Panc1 (cell line): ENCODE measurements at regions not wholly inside any gene's neighbourhood (a gene's known extent, or its start where the extent isn't known, plus 50 kb on each side); places are given as distances from the start of the nearest gene placed in this dataset.

ENCODE experiments used
- ATAC-seq: fragments of 200-7000 bp; cut with Tn5 transposase; 2 replicates; pipeline ENCODE4 v1.9.1; 2020; ENCODE audit warnings: mild to moderate bottlenecking, moderate library complexity
- BruUV-seq: library from RNA; stranded (reverse); fragments of 400-500 nt; replicated peaks from 2 replicates; lab custom pipeline; 2021; lab: Mats Ljungman, UMichigan
- CTCF ChIA-PET: fragments of 300-600 bp; sonication (Branson Sonifier 250); formaldehyde crosslinking; loops from one replicate; lab custom pipeline; 2022; ENCODE audit warnings: antibody characterized with exemption; lab: Charles Lee
- POLR2A ChIA-PET: fragments of 300-600 bp; sonication (Branson Sonifier 250); formaldehyde crosslinking; loops from one replicate; lab custom pipeline; 2022; ENCODE audit warnings: antibody characterized with exemption; lab: Charles Lee
- DNase-seq: peaks from one replicate; pipeline ENCODE4 v3.0.0-alpha.2; 2010; ENCODE audit warnings: low read depth, low spot score
- H3K27ac ChIP-seq: 2 replicates; pipeline ENCODE4 v1.5.1; 2011; ENCODE audit warnings: mild to moderate bottlenecking, low read length, inconsistent platforms
- H3K27me3 ChIP-seq: fragments of 200-500 bp; sonication (Bioruptor generic); 2 replicates; pipeline ENCODE4 v1.6.0; 2014; ENCODE audit warnings: low read length, inconsistent platforms; ENCODE audit not compliant: control insufficient read depth, insufficient read depth
- H3K36me3 ChIP-seq: fragments of 200-500 bp; sonication (Bioruptor generic); 2 replicates; pipeline ENCODE4 v1.5.1; 2014; ENCODE audit warnings: inconsistent platforms, mild to moderate bottlenecking, low read length, moderate library complexity; ENCODE audit not compliant: control insufficient read depth, insufficient read depth
- H3K4me1 ChIP-seq: 2 replicates; pipeline ENCODE4 v1.5.1; 2011; ENCODE audit warnings: inconsistent platforms, mild to moderate bottlenecking, low read length, moderate library complexity; ENCODE audit not compliant: control insufficient read depth, insufficient read depth
- H3K4me3 ChIP-seq, 2 experiments: 2 replicates each; pipeline ENCODE4 v1.5.1; 2011 to 2012; ENCODE audit warnings: low read depth in 2 of 2, low read length in 2 of 2, mild to moderate bottlenecking in 2 of 2, inconsistent platforms in 1 of 2, moderate library complexity in 1 of 2
- H3K9me3 ChIP-seq: fragments of 200-500 bp; sonication (Bioruptor generic); 2 replicates; pipeline ENCODE4 v1.5.1; 2014; ENCODE audit warnings: low read depth, mild to moderate bottlenecking, inconsistent platforms, low read length, moderate library complexity; ENCODE audit not compliant: control insufficient read depth, insufficient read depth
- CTCF ChIP-seq: fragments of 450-650 bp; IDR thresholded peaks from 2 replicates; pipeline ENCODE4 v1.5.1; 2017; ENCODE audit warnings: mild to moderate bottlenecking
- POLR2AphosphoS5 ChIP-seq: IDR thresholded peaks from 2 replicates; pipeline ENCODE4 v1.6.1; 2012; ENCODE audit warnings: mild to moderate bottlenecking, low read depth, low read length, moderate library complexity
- SIN3A ChIP-seq: IDR thresholded peaks from 2 replicates; pipeline ENCODE4 v1.6.1; 2012; ENCODE audit warnings: low read depth, mild to moderate bottlenecking, low read length, moderate library complexity, borderline replicate concordance; ENCODE audit not compliant: insufficient read depth
- TCF7L2 ChIP-seq: IDR thresholded peaks from 2 replicates; pipeline ENCODE4 v1.6.1; 2011; ENCODE audit warnings: mild to moderate bottlenecking, low read depth, low read length, inconsistent platforms
- in situ Hi-C: cut with HindIII; loops from 2 replicates; pipeline ENCODE4 v1.10.0; 2016; ENCODE audit warnings: low sequenced_read_pairs, low pct_unique_long_range_greater_than_20kb
- intact Hi-C: fragments of 100-400 bp; cut with micrococcal nuclease; formaldehyde crosslinking; loops from one replicate; pipeline ENCODE4 v1.10.0; 2022; ENCODE audit not compliant: unreplicated experiment
- TF ChIP-seq, protein P1 (sequence below), 2 experiments: IDR thresholded peaks; 2 replicates each; pipeline ENCODE4 v1.6.1; 2011 to 2012; ENCODE audit warnings: low read depth in 2 of 2, control low read depth in 1 of 2, low read length in 1 of 2, mild to moderate bottlenecking in 1 of 2, moderate library complexity in 1 of 2; ENCODE audit not compliant: insufficient read depth in 1 of 2

DNA sequence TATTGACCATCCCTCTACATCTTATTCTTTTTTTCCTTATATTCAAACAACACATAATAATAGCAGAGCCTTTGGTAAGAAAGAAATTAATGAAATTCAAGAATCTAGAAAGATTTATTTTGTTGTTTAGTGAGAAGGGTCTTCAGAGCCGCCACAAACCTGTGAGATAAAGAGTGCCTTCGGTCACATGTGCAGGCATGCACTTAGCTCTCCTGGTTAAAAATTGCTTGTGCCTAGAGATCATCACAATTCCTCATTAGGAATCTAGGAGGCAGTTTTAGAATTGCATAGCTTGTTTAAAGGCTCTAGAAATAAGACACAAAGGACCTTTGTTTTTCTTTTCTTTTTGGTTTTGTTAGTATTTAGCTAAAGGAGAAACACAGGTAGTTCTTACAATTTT lies 1948.4 kb upstream of the IGFBP7 start:
- TF ChIP-seq, protein P1, sequence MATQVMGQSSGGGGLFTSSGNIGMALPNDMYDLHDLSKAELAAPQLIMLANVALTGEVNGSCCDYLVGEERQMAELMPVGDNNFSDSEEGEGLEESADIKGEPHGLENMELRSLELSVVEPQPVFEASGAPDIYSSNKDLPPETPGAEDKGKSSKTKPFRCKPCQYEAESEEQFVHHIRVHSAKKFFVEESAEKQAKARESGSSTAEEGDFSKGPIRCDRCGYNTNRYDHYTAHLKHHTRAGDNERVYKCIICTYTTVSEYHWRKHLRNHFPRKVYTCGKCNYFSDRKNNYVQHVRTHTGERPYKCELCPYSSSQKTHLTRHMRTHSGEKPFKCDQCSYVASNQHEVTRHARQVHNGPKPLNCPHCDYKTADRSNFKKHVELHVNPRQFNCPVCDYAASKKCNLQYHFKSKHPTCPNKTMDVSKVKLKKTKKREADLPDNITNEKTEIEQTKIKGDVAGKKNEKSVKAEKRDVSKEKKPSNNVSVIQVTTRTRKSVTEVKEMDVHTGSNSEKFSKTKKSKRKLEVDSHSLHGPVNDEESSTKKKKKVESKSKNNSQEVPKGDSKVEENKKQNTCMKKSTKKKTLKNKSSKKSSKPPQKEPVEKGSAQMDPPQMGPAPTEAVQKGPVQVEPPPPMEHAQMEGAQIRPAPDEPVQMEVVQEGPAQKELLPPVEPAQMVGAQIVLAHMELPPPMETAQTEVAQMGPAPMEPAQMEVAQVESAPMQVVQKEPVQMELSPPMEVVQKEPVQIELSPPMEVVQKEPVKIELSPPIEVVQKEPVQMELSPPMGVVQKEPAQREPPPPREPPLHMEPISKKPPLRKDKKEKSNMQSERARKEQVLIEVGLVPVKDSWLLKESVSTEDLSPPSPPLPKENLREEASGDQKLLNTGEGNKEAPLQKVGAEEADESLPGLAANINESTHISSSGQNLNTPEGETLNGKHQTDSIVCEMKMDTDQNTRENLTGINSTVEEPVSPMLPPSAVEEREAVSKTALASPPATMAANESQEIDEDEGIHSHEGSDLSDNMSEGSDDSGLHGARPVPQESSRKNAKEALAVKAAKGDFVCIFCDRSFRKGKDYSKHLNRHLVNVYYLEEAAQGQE (IDR thresholded peaks at IDR 0.05; ENCODE audit: insufficient read depth in 1 of 2, low read depth in 2 of 2, low read length in 1 of 2), result no peak
- TF ChIP-seq TCF7L2, result no peak
- TF ChIP-seq SIN3A, result no peak
- no TSS peak for BruUV-seq
- H3K4me1 ChIP-seq, result no peaks in the 10 kb centered on the region
- in situ Hi-C loops, result no loop called here
- POLR2A ChIA-PET, result no interaction called here
- intact Hi-C loops, result no loop called here
- ATAC-seq (no peak), DNase-seq (no peak)
- CTCF ChIA-PET, result no interaction called here
- H3K27ac ChIP-seq, result no peak overlapping the region
- H3K36me3 ChIP-seq, result no peaks in the 10 kb centered on the region
- no peaks in the 10 kb centered on the region for H3K9me3 ChIP-seq
- H3K4me3 ChIP-seq, result no peak overlapping the region
- no peaks in the 10 kb centered on the region for H3K27me3 ChIP-seq

- TF ChIP-seq SIN3A, result no peak
- no peak for TF ChIP-seq CTCF
- no peak for TF ChIP-seq POLR2AphosphoS5
- no peak for TF ChIP-seq TCF7L2
- TF ChIP-seq, protein P1 (IDR thresholded peaks at IDR 0.05; ENCODE audit: insufficient read depth in 1 of 2, low read depth in 2 of 2, low read length in 1 of 2), result no peak
- DNase-seq, result no peak
- no peaks in the 10 kb centered on the region for H3K4me1 ChIP-seq
- in situ Hi-C loops, result no loop called here
- CTCF ChIA-PET, result no interaction called here
- no peak overlapping the region for H3K4me3 ChIP-seq
- intact Hi-C loops, result no loop called here
- H3K27ac ChIP-seq, result no peak overlapping the region
- POLR2A ChIA-PET, result no interaction called here
- no TSS peak for BruUV-seq
- H3K36me3 ChIP-seq, result no peaks in the 10 kb centered on the region
- H3K27me3 ChIP-seq, result no peaks in the 10 kb centered on the region
- H3K9me3 ChIP-seq, result no peaks in the 10 kb centered on the region
- no peak for ATAC-seq
These were observed 1950.0 kb upstream of the IGFBP7 start for GRCh38 chr4:59060002-59060846.
